ENCODE measurements at regions not wholly inside any gene's neighbourhood (a gene's known extent, or its start where the extent isn't known, plus 50 kb on each side); places are given as distances from the start of the nearest gene placed in this dataset.

DNA sequence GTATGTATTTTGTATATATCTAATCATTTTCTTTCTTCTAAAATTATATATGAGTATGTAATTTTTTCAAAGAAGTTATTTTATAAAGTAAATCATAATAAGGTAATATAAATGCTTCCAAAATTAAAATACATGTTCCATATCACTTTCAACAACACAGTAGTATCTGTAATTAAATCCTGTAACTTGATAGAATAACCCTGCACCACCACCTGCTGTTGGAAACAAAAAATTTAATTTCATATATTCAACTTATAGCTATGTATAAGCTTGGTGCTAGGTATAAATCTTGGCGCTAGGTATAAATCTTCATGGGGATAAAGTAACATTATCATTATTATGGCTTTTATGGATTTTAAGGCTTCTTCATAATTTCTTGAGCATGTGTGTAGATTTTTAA is 149.7 kb upstream of the DCN start:
- TF ChIP-seq POLR2AphosphoS5 (IDR thresholded peaks at IDR 0.05; ENCODE audit: insufficient read depth in 1 of 2, low read depth in 1 of 2) (no peak), POLR2A (IDR thresholded peaks at IDR 0.05) (no peak)
- TF ChIP-seq, protein P1, sequence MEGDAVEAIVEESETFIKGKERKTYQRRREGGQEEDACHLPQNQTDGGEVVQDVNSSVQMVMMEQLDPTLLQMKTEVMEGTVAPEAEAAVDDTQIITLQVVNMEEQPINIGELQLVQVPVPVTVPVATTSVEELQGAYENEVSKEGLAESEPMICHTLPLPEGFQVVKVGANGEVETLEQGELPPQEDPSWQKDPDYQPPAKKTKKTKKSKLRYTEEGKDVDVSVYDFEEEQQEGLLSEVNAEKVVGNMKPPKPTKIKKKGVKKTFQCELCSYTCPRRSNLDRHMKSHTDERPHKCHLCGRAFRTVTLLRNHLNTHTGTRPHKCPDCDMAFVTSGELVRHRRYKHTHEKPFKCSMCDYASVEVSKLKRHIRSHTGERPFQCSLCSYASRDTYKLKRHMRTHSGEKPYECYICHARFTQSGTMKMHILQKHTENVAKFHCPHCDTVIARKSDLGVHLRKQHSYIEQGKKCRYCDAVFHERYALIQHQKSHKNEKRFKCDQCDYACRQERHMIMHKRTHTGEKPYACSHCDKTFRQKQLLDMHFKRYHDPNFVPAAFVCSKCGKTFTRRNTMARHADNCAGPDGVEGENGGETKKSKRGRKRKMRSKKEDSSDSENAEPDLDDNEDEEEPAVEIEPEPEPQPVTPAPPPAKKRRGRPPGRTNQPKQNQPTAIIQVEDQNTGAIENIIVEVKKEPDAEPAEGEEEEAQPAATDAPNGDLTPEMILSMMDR (IDR thresholded peaks at IDR 0.05): peak in 1 of 3 experiments; percentile 15
